Chondrocyte (in vitro differentiated cells): ENCODE measurements at regions not wholly inside any gene's neighbourhood (a gene's known extent, or its start where the extent isn't known, plus 50 kb on each side); places are given as distances from the start of the nearest gene placed in this dataset.

Experiments used
- DNase-seq: peaks from one replicate; pipeline ENCODE4 v3.0.0; 2021; ENCODE audit warnings: mixed read lengths, low spot score
- H3K27ac Mint-ChIP-seq: one replicate; pipeline ENCODE4 v1.8.0; 2021; ENCODE audit warnings: mild to moderate bottlenecking, moderate library complexity, mixed read lengths; ENCODE audit not compliant: unreplicated experiment
- H3K27me3 Mint-ChIP-seq: 2 replicates; pipeline ENCODE4 v1.8.0; 2021; ENCODE audit warnings: low read depth, mixed read lengths
- H3K36me3 Mint-ChIP-seq: 2 replicates; pipeline ENCODE4 v1.8.0; 2021; ENCODE audit warnings: low read depth, mixed read lengths
- H3K4me1 Mint-ChIP-seq: 2 replicates; pipeline ENCODE4 v1.8.0; 2021; ENCODE audit warnings: low read depth, mild to moderate bottlenecking, mixed read lengths
- H3K4me3 Mint-ChIP-seq: one replicate; pipeline ENCODE4 v1.8.0; 2021; ENCODE audit warnings: mild to moderate bottlenecking, moderate library complexity, mixed read lengths; ENCODE audit not compliant: unreplicated experiment
- H3K9me3 Mint-ChIP-seq: 2 replicates; pipeline ENCODE4 v1.8.0; 2021; ENCODE audit warnings: low read depth, mixed read lengths
- TF ChIP-seq, protein P1 (sequence below): fragments of 200-600 bp; sonication (generic); IDR thresholded peaks from 2 replicates; pipeline ENCODE4 v1.5.0; 2021; ENCODE audit warnings: antibody characterized with exemption, mild to moderate bottlenecking, moderate library complexity

DNA sequence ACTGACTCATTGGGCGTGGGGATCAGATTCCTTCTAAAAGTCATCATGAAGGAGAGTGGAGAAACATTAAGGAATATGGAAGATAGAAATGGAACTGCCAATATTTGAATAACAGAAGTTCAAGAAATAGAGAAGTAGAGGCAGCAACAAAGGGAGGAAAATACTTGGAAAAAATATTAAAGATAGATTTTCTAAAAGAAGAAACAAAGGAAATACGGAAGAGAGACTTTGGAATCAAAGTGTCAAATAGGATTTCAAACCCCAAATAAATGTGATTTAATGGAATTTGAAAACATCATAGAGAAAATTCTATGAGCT, 605.1 kb upstream of the KLF4 start:
- H3K4me3 Mint-ChIP-seq, result no peak overlapping the region
- no peaks in the 10 kb centered on the region for H3K27me3 Mint-ChIP-seq
- DNase-seq, result no peak
- H3K27ac Mint-ChIP-seq, result no peak overlapping the region
- peaks cover 4% of the 10 kb centered on the region for H3K4me1 Mint-ChIP-seq
- TF ChIP-seq, protein P1, sequence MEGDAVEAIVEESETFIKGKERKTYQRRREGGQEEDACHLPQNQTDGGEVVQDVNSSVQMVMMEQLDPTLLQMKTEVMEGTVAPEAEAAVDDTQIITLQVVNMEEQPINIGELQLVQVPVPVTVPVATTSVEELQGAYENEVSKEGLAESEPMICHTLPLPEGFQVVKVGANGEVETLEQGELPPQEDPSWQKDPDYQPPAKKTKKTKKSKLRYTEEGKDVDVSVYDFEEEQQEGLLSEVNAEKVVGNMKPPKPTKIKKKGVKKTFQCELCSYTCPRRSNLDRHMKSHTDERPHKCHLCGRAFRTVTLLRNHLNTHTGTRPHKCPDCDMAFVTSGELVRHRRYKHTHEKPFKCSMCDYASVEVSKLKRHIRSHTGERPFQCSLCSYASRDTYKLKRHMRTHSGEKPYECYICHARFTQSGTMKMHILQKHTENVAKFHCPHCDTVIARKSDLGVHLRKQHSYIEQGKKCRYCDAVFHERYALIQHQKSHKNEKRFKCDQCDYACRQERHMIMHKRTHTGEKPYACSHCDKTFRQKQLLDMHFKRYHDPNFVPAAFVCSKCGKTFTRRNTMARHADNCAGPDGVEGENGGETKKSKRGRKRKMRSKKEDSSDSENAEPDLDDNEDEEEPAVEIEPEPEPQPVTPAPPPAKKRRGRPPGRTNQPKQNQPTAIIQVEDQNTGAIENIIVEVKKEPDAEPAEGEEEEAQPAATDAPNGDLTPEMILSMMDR, result no peak
- H3K36me3 Mint-ChIP-seq, result no peaks in the 10 kb centered on the region
- peaks cover 3% of the 10 kb centered on the region for H3K9me3 Mint-ChIP-seq

DNA sequence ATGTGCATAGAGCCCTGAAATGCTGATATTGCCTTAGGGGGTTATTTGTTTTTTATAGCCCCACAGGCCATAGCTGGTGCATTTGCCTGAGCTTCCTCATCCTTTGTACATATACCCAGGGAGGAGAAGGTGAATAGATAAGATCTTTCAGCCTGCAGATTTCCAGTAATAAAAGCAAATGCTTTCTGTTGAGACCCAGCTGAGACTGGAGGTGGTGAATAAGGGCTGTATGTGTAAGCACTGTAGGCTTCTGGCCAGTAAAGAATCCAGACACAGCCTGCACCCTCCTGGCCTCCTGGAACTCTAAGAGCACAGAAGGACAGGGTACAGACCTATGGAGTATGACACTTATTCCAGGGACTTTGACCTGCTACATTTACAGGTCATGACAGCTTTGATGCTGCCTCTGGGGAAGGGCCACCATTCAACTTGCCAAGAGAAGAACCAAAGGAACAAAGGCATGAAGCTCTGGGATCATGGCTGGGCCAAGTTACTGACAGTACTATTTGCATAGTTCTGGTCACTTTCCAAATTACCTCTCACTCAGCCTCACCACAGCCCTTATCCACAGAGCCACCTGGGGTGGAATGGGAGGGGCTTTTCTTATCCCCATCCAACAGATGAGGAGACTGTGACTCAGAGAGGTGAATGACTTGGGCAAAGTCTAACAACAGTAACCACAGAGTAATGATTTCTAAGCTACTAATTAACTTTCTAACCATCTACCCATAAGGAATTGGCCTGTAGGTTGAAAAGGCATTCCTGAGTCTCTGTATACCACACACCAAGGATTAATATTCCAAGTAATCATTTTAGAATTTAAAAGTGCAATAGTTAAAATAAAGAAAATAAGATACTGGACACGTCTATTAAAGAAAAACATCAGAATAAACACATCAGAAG, 604.5 kb upstream of the KLF4 start:
- DNase-seq, result no peak
- peaks cover 2% of the 10 kb centered on the region for H3K27me3 Mint-ChIP-seq
- no peaks in the 10 kb centered on the region for H3K36me3 Mint-ChIP-seq
- H3K27ac Mint-ChIP-seq, result no peak overlapping the region
- peaks cover 4% of the 10 kb centered on the region for H3K4me1 Mint-ChIP-seq
- H3K9me3 Mint-ChIP-seq, result peaks cover 3% of the 10 kb centered on the region
- TF ChIP-seq, protein P1, result no peak
- no peak overlapping the region for H3K4me3 Mint-ChIP-seq

DNA sequence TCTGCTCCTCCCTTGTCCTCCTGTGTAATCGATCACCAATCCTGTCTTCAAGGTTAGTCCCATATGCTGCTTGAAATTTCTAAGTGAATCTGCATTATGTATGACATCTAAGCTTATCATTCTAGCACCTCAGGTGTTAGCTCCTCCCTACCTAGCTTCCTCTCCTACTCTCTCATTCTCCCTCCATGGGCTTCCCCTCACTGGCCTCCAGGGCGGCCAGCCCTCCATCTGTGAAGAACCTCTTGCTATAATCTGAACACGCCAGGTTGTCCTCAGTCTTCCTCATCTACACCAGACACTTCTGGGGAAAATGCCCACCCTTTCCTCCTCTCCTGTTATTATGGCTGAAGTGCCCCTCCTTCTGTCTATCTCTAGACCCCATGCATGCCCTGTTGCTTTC, 599.3 kb upstream of the KLF4 start:
- TF ChIP-seq, protein P1, result no peak
- H3K4me1 Mint-ChIP-seq, result no peaks in the 10 kb centered on the region
- DNase-seq, result no peak
- H3K4me3 Mint-ChIP-seq, result no peak overlapping the region
- peaks cover 3% of the 10 kb centered on the region for H3K9me3 Mint-ChIP-seq
- H3K27ac Mint-ChIP-seq, result no peak overlapping the region
- H3K36me3 Mint-ChIP-seq, result no peaks in the 10 kb centered on the region
- H3K27me3 Mint-ChIP-seq, result peaks cover 6% of the 10 kb centered on the region

DNA sequence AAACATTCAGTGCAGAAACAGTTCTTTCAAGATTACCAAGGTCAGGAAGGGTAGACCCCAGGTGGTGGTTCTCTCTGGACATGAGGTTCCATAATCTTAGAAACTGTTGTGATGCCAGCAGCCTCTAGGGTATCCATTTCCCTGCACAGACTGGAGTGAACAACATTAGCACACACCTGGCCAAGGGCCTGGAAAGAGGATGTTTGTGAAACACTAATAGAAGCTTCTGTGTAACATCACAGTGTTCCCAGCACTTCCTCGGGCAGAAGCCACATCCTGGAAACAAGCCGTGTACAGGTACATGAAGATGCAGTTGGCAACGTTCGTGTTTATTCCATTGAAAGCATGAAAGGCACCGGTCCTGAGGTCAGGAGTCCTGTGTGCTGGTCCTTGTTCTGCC, 598.2 kb upstream of the KLF4 start:
- no peak for DNase-seq
- H3K4me3 Mint-ChIP-seq, result no peak overlapping the region
- TF ChIP-seq, protein P1, result no peak
- no peak overlapping the region for H3K27ac Mint-ChIP-seq
- H3K4me1 Mint-ChIP-seq, result no peaks in the 10 kb centered on the region
- peaks cover 3% of the 10 kb centered on the region for H3K9me3 Mint-ChIP-seq
- H3K36me3 Mint-ChIP-seq, result no peaks in the 10 kb centered on the region
- peaks cover 6% of the 10 kb centered on the region for H3K27me3 Mint-ChIP-seq

DNA sequence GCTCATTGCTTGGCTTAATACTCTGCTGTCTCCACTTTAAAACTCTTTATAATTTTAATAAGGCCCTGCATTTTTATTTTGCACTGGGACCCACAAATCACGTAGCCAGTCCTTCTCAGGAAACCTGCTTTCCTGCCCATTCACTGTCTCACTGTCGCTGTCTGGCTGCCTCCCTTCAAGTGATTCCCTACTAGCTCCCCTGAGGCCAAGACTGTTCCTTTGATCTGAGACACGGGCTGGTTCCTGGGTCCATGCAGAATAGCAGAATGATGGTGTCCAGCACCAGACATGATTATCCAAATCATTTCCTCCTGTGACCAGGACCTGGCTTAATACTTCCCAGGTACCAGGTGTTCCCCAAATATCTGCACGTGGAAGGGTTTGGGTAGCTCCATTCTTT, 597.1 kb upstream of the KLF4 start:
- H3K9me3 Mint-ChIP-seq, result peaks cover 1% of the 10 kb centered on the region
- DNase-seq, result no peak
- no peaks in the 10 kb centered on the region for H3K4me1 Mint-ChIP-seq
- TF ChIP-seq, protein P1, result no peak
- no peak overlapping the region for H3K27ac Mint-ChIP-seq
- H3K4me3 Mint-ChIP-seq, result no peak overlapping the region
- no peaks in the 10 kb centered on the region for H3K36me3 Mint-ChIP-seq
- H3K27me3 Mint-ChIP-seq, result peaks cover 8% of the 10 kb centered on the region
